ENCODE measurements at regions not wholly inside any gene's neighbourhood (a gene's known extent, or its start where the extent isn't known, plus 50 kb on each side); places are given as distances from the start of the nearest gene placed in this dataset.

DNA sequence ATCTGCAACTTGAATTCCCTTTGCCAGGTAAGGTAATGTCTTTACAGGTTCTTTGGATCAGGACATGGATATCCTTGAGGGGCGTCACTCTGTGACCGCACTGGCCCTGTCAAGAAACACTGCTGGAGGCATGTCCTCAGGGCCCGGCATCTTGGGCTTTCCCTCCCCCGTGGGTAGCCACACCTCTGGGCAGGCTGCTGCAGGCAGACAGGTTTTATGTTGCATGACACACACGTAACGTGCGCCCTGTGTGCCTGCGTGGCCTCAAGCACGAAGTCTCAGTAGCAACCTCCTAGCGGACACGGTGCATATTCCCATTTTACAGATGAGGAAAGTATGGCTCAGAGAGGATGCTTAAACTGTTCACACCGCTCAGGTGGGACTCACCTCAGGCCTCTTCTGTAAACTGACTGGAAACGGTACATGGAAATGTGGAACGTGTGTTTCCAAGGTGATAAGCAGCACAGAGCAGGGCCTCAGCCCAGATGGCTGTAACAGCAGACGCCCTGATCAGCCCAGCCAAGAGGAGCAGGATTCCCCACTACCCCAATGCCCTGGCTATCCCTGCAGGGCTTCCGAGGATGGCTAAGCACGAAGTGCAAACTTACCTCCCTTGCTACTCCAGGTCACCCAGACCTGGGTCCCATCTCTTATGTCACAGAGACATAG, 553.6 kb downstream of the TCERG1L start:
- no peak for DNase-seq

DNA sequence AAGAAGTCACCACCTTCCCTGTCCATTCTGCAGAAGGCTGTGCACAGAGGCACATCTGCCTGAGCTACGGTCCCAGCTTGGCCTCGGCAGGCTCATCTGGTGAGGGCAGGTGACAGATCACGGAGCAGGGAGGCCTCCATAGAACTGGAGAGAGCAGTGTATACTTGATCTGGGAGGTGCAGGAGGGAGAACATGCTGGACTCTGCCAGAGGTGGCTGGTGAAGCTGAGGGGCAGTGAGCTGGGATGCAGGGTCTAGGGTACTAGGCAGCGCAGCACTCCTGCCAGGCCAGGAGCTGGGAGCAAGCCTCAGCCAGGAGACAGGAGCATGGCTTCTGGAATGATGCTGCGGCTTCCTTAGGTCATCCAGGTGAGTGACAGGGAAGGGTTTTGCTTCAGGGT, 553.0 kb downstream of the TCERG1L start:
- no peak for DNase-seq

DNA sequence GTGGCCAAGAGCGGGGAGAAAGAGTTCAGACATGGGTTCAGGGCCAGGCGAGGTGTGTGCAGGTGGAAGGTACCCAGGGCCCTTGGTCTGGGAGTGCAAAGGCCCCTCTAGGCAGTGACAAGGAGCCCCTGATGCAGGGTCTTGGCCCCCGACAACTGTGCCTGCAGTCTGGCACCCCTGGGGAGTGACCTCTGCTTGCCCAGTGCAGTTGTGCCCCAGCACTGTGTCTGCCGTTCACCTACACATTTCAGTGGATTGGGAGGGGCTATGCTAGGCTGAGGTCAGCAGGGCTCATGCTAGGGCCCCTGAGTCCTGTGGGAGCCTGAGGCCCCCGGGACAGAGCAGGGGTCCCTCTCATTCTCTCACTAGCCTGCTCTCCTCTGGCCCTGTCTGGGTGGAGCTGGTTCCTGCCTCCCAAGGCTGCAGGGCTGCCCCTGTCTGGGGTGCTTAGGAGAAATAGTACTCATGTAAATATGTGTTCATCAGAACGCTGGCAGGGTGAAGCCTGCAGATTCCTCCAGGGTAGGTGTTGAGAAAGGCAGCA, 550.4 kb downstream of the TCERG1L start:
- DNase-seq: no peak

DNA sequence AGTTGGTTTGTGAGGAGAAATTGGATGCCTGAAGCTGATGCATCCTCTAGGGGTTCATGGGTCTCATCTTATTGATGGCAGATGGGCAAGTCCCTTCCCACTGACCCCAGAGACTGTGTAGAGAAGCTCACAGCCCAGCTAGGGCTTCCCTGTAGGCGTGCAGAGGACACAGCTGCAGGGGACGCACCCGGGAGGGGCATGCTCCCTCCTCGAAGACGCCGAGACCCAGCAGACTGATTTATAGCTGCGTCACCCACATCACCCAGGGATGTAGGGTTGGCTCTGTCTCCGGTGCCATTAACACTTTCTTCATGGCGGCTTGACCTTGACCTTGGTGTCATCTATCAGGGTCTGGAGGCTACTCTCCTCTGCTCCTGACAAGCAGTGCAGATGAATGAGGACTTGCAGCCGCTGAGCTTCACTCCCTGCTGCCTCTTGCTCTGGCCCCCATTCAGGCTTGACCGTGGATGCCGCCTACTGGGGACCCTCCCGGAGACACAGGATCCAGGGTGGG, 549.7 kb downstream of the TCERG1L start:
- no peak for DNase-seq

DNA sequence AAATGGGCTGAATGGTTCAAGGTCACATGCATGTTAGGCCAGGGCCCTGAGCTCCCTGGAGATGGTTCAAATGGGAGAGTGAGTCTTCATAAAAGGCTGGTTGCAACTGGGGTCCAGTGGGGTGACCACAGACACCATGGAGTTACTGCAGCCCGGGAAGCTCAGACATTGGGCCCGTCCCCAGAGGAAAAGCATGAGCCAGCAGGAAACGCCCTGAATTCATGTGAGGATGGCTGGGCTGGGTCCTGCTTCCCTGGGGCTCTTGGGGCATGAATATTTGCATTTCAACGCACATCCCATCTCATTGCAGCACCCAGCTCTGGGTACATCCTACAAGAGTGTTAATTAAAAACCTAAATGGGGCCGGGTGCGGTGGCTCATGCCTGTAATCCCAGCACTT, 549.0 kb downstream of the TCERG1L start:
- no peak for DNase-seq

DNA sequence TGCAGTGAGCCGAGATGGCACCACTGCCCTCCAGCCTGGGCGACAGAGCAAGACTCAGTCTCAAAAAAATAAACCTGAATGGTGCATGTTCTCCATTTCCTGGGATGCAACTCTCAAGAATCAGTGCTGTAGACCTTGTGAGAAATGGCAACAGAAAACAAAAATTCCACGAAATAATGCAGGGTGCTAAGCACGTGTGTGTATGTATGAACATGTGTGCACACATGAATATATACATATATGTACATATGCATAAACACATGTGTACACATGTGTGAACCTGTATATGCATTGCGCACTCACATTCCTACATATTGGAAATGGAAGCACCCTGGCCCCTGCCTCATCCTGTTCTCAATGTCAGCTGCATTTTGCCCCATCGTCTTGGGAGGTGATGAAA, 548.5 kb downstream of the TCERG1L start:
- no peak for DNase-seq

DNA sequence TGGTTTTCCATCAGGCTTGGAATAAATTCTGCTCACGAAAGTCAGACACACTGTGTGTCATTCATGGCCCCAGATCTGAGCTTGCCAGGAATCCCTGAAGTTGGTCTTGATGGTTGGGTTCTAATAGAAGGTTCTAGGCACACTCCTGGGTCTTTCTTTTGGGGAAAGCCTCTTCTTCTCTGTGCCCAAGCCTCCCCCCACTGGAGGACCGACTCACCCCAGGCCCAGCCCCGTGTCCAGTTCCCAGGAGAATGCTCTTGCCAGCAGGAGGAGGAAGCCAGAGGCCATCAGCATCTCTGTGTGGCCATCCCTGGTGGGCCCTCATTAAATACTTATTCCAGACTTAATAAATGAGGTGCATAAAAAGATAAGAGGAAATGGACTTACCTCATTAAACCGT, 548.0 kb downstream of the TCERG1L start:
- DNase-seq: no peak

DNA sequence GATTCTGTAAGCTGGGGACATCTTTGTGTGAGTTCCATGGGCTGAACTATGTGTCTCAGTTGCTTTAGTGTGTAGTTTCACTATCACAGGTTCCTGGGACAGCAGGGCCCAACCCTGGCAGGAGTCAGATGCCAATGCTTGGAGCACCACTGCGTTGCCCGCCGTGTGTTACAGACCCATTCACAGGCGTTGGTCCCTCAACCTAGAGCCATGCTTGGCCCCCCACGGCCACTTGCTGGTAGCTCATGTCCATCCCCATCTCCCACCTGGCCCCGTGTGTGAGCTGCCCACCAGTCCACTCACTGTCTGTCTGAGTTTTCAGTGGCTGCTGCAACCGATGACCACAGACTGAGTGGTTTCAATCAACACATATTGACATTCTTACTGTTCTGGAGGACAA, 546.9 kb downstream of the TCERG1L start:
- DNase-seq: no peak

DNA sequence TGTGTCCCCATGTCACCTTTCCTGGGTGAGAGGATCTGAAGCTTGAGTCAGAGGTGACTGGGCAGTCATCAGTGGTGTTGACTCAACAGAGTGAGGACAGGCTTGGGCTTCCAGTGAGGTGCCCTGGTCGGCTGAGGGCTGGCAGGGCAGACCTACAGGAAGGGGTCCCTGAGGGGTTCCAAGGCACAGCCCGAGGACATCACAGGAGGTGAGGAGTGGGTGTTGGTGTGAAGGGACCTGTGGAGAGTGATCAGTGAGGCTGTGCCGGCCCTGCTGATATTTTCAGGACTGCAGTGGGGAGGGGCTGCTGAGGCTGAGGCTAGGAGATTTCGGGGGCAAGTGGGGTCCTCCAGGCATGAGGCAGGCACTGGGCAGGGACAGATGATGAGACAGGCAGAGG, 545.5 kb downstream of the TCERG1L start:
- DNase-seq: no peak

DNA sequence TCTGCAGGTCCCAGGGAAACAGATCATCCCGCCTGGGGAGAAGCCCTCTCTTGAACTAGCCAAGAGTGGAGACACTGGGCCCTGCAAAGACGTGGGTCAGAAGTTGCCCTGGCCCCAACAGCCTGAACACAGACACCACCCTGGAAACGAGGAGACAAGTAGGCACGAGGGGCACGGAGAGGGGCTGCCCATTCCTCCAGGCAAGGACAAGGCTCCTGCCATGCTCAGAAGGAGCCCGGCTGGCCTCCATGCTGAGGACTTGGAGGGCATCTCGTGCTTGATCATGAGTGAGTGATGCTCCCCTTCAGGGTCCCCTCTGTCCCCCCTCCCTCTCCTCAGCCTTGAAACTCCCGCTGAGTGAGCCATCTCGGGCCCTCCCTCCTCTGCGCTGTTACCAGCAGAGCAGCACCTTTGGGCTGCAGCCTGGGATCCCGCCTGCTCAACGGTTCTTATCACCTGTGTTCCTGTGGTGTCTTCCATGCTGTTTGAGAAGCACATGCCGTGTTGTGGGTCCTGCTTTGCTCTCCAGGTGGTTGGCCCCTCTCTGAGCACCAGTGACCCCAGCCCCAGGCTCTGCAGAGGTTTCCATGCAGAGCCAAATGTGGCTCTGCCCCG, 544.3 kb downstream of the TCERG1L start:
- no peak for DNase-seq

DNA sequence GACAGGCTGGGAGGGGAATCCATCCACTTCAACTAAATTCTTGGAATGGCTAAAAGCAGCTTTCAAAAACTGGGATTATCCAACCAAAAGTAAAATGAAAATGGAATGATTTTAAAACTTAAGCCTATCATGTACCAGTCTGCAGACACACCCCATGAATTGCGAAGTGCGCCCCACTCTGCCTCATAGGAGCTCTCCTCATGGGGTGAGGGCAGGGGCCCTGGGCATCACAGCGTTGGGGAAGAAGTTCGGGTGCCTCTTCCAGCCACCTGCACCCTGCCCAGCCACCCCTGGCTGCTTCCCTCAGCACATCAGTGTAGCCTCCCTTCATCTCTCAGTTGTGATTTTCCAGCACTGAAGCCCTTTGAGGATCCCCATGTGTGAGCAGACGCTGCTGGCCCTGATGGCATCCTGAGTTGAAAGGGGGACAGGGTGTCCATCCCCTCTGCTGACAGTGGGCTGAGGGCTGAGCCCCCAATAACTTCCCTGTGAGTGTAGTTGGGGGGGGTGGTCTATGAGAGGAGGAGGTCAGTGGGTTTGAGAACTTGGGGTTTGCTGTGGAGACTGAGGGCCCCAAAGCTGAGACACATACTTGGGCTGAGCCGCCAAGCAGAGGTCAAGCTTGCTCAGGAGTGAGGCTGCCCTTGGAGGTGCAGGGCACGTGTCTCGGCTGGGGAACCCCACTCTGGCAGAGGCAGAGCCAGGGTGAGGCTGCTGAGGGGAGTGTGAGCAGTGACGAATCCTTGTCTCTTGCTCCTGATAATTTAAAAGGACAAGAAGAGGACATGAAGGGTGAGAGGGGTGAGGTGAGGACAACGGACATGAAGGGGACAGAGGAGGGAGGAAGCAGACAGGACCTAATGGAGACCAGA, 542.1 kb downstream of the TCERG1L start:
- no peak for DNase-seq

DNA sequence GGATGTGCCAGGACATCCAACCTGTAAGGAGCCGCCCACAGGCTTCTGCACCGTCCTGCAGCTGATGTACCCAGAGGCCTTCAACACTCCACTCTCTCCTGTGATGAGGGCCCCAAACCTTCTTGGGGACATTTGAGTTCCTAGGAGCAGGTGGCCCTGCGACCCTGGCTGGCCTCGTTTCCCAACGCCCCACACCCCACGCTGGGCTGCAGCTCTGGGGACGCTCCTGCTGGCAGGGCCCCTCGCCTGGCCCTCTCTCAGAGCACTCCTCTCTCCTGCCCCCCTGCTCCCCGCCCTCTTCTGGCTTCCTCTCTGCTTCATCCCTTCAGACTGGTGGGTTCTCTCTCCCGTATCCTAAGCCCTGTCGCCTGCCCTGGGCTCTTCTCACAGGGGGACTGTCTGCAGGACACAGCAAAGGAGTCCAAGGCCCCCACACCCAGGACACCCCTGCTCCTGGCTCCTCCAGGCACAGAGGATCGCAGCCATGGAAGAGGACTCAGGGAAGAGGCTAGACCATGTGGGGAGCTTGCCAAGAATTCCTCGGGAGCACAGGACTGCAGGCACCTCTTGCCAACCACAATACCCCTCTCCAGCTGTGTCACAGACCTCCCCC, 541.4 kb downstream of the TCERG1L start:
- no peak for DNase-seq

DNA sequence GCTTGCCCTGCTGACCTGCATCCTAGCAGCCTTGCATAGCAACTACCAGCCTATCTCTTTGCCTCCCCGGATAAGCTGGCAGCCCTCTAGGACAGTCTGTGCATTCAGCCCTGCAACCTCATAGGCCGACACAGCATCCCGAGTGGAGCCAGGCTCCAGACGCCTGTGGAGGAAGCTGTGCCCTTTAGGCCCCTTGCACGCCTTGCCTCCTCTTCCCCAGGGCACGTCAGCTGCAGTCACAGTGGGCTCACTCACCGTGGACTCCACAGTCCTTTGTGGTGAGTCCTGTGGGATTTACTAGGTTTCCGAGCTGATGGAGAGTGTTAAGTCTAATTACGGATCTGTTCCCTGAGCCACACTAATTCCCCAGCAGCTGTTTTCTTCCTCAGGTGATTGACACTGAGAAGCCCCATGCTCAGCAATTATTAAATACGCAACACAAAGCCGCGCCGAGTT, 540.0 kb downstream of the TCERG1L start:
- DNase-seq: no peak

DNA sequence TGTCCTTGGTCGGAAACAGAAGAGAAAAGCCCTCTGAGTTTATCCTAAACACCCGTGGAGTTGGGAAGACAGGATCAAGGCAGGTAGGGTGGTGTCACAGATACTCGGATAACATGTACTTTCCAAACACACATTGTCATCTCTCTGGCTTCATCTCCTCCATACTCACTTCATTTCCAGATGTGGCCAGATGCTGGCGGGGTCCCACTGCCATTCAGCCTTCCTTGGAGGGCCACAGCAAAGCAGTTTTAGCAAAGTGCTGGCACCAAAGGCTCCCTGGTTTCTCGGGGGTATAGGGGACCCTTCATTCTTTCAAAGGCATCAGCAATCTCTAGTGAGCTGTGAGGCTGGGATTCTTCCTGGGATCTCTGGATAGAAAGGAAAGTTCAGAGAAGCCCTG, 539.5 kb downstream of the TCERG1L start:
- DNase-seq: no peak

DNA sequence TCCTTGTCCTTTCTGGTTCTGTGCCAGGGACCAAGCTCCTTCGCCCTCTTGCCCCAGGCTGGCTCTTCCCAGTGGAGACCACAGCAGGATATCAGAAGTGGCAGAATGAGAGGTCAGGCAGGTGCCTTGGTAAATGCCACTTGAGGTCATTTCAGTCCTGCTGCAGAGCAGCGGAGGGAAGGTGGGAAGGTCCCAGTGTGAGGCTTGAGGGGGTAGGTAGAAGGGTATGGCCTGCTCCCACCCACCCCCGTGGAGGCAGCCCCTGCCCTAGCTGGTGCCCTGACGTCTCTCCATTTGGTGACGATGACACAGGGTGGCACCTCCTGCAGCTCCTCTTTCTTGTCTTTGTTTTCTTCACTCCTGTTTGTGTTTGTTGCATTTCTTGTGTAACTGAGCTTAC, 538.8 kb downstream of the TCERG1L start:
- no peak for DNase-seq

DNA sequence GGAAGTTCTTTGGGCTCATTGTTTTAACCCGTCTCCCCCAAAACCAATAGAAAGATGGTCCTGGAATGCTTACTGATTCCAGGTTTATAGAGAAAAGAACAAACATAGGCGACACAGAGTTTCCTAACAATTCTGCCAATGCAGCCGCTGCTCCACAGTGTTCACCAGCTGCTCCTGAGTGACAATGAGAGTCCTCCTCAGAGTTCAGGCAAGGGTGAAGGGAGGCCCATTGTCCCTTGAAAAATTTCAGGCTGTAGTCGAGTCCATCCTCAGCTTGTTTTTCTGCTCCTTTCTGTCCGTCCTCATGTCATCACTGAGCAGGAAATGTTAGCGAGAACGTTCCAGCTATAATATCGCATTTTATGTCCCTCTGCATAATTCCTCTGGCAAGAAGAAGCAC, 537.6 kb downstream of the TCERG1L start:
- DNase-seq: no peak

DNA sequence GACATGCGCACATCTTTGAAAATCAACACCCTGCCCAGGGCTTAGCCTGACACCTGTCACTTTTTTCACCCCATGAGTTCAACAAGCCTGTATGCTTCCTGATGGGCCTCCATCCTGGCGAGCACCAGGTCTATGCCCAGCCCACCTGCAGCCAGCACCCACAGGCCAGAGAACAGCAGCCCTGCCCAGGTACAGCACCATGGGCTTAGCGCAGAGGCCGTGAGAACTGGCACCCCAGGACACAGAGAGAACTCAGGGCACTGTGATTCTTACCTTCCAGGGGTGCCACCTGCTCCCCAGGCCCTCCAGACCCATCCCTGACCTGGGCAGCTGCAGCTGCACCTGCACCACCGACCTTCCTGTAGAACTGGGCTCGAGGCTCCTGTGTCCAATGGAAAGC, 536.6 kb downstream of the TCERG1L start:
- no peak for DNase-seq

DNA sequence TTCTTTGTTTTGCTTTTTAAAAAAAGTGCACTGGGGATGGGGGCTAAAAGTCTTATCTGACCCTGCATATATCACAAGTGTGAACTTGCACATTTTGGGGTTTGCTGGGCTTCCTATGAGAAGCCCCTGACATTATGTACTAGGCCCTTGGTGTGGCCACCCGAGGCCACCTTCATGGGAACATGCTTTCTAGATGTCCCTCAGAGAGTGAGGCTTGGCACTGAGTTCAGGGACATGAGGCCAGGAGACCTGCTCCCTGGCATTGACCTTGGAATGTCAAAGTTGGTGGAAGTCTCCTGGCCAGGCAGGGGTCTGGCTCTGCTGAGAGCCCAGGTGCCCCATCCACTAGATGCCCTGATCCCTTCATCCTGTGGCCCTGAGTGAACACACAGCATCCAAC, 536.2 kb downstream of the TCERG1L start:
- no peak for DNase-seq

DNA sequence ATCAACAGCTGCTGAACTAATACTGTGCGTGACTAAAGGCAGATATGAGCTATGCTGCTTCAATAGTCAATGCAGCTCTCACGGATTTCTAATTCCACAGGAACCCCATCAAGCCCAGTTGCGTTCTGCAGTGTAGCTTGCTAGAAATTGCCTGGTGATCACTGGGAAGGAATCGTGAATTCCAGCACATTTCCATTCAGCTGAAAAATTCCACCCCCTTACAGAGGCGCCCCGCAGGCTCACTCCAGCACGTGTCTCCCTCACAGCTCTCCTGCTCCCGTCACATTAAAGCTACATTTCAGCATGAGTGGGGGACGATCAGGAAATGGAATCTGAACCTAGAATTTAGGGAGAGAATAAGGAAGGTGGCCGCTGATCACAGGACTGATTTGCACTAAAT, 534.8 kb downstream of the TCERG1L start:
- no peak for DNase-seq

DNA sequence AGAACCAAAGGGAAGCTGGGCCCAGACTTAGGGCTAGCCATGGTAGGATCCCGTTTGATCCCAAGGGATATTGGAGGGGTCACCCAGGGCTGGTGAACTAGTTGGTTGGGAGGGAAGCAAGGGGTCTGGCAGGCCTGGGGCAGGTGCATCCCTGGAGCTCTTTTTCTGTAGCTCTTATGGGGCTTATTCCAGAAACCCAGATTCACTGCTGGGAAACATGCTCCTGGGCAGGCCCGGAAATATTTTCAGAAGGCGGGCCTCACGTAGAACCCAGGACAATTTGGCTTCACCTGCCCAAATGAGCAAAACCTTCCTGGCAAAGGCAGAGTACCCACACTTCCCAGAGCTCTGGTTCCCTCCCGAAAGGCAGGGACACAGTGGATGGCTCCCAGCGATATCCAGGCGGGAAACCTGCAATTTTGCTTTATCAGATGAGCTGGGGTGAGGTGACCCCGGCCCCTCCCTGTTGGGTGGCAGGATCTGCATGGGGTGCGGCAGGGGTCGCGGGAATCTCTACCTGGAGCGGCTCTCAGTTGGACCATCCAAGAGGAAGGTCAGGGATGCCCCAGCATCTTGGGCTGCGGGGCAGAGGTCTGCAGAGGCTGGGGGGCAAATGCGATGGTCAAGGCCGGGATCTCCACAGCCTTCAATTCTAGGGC, 533.9 kb downstream of the TCERG1L start:
- no peak for DNase-seq

DNA sequence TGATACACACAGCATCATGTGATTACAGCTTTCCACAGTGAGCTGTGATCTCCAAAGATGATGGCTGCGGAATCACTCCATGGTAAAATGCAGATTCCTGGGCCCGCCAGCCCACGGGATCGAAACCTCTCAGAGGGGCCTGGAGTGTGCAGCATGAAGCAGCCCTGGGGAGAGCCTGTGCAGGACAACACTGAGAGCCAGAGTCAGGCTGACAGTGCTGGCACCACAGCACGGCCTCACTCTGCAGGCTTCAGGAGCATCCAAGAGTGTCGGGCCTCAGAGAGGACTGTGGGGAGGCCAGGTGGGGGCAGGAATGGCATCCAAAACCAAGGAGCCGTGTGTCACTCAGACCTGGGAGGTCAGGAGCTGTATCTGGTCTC, 533.4 kb downstream of the TCERG1L start:
- no peak for DNase-seq

DNA sequence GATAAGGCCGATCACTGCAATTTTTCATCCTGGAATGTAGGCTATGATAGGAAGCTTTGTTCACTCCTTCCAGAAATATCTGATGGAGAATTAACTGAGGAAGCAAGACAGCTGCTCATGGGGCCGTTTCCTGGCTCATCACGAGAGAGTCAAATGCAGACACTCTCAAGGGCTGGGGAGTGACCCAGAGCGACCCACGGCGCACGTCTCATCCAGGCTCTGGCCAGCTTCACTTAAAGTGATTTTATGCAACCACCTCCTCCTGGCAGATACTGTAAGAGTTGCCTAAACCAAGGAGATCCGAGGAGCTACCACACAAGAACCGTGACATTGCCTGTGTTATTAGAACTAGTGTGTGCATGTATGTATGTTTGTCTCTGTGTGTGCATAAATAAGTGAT, 530.8 kb downstream of the TCERG1L start:
- DNase-seq: no peak

DNA sequence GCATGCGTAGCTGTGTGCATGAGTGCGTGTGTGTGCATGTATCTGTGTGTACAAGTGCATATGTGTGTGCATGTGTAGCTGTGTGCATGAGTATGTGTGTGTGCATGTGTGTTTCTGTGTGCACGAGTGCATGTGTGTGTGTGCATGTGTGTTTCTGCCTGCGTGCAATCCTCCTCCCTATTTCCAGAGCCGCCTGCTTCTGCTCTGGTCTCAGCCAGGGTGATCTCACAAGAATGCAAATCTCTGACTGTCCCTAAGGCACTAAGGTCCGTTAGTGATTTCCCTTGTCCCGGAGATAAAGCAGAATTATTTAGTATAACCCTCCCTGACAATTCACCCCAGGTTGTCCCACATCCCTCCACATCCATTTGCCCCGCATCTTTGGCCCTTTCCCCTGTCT, 530.3 kb downstream of the TCERG1L start:
- no peak for DNase-seq
